Mucosa of descending colon (tissue), 3 donors: ENCODE measurements at regions not wholly inside any gene's neighbourhood (a gene's known extent, or its start where the extent isn't known, plus 50 kb on each side); places are given as distances from the start of the nearest gene placed in this dataset.
"Not testable (repeated sequence)": the region's sequence is repeated elsewhere in the genome, so short reads cannot be mapped to it uniquely, and the experiment has no call there.

ENCODE experiments used
- ATAC-seq: fragments of 200-7000 bp; cut with Tn5 transposase; one replicate; pipeline ENCODE4 v1.9.1; 2020; ENCODE audit warnings: mild to moderate bottlenecking, moderate library complexity
- DNase-seq, 3 donors: peaks; one replicate each; pipeline ENCODE4 v3.0.0-alpha.2; 2020
- H3K36me3 ChIP-seq: fragments of 200-600 bp; one replicate; pipeline ENCODE4 v1.8.0; 2021; ENCODE audit warnings: low read depth, mild to moderate bottlenecking
- H3K4me1 ChIP-seq: fragments of 200-600 bp; one replicate; pipeline ENCODE4 v1.8.0; 2021; ENCODE audit warnings: low read depth, mild to moderate bottlenecking
- H3K4me3 ChIP-seq: fragments of 200-600 bp; one replicate; pipeline ENCODE4 v1.8.0; 2021; ENCODE audit warnings: mild to moderate bottlenecking
- H3K9me3 ChIP-seq: fragments of 200-600 bp; one replicate; pipeline ENCODE4 v1.8.0; 2021; ENCODE audit warnings: mild to moderate bottlenecking
- CTCF ChIP-seq: fragments of 200-600 bp; IDR thresholded peaks from one replicate; pipeline ENCODE4 v1.8.0; 2022; ENCODE audit warnings: antibody characterized with exemption, mild to moderate bottlenecking
- intact Hi-C, 2 donors: fragments of 100-400 bp; cut with DNase I in 1 of 2; cut with micrococcal nuclease in 1 of 2; formaldehyde crosslinking; loops; one replicate each; pipeline versions ENCODE4 v1.11.0 to v1.11.1; 2022; cut with DNase I, micrococcal nuclease
- donor health status: DM: no; HTN: no; CAD: no; lungs with moderate emphysema.
- donor health status: DM: no; HTN: no; CAD: no.
- donor health status: DM: no; HTN: yes; CAD: no.

GRCh38 chr9:87421734-87422133, 75.9 kb upstream of the DAPK1 start:
- ATAC-seq (no peak), DNase-seq (no peak)
- intact Hi-C loops: no loop called here
- no peaks in the 10 kb centered on the region for H3K4me1 ChIP-seq
- no peaks in the 10 kb centered on the region for H3K36me3 ChIP-seq
- no peak overlapping the region for H3K4me3 ChIP-seq
- TF ChIP-seq CTCF: no peak
- H3K9me3 ChIP-seq: peaks cover 11% of the 10 kb centered on the region

GRCh38 chr9:87422999-87423398, 74.7 kb upstream of the DAPK1 start:
- Histone ChIP-seq H3K4me3 (no peak overlapping the region), H3K4me1 (no peaks in the 10 kb centered on the region), H3K36me3 (no peaks in the 10 kb centered on the region), H3K9me3 (peaks cover 11% of the 10 kb centered on the region)
- ATAC-seq (no peak), DNase-seq (no peak)
- no peak for TF ChIP-seq CTCF
- intact Hi-C loops: no loop called here

DNA sequence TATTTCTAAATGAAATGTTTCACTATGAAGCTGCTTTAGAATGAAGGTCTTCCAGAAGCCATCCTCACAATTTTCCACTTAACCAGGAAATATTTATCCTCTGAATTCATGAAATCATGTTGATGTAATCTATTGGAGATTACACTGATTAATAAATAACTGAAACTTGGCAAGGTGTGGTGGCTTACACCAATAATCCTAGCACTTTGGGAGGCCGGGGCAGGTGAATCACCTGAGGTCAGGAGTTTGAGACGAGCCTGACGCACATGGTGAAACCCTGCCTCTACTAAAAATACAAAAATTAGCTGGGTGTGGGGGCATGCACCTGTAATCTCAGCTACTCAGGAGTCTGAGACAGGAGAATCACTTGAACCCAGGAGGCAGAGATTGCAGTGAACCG, 73.8 kb upstream of the DAPK1 start:
- ATAC-seq, H3K4me3 ChIP-seq, H3K36me3 ChIP-seq, H3K4me1 ChIP-seq, intact Hi-C loops, DNase-seq: not testable (repeated sequence)
- peaks cover 11% of the 10 kb centered on the region for H3K9me3 ChIP-seq

DNA sequence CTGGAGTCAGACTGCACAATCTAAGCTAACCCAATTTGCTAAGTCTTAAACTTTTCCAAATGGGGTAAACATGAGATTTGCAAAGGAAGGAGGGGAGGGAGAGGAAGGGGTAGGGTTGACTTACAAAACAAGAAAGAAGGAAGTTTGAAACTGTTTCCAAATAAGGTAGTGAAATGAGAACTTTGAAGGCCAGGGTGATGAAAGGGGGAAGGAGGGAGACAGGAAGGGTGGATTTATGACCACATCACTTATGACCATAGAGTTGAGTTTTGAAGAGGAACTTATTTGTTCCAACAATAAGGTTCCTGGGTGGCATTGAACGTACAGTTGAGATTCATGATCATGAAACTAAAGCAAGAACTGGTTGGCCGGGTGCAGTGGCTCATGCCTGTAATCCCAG, 72.5 kb upstream of the DAPK1 start:
- no peak for DNase-seq
- intact Hi-C loops: no loop called here
- Histone ChIP-seq H3K4me1 (no peaks in the 10 kb centered on the region), H3K4me3 (no peak overlapping the region), H3K9me3 (peaks cover 11% of the 10 kb centered on the region), H3K36me3 (no peaks in the 10 kb centered on the region)
- ATAC-seq: no peak
- TF ChIP-seq CTCF: no peak

- intact Hi-C loops: no loop called here
- Histone ChIP-seq H3K4me3 (no peak overlapping the region), H3K36me3 (no peaks in the 10 kb centered on the region), H3K4me1 (no peaks in the 10 kb centered on the region), H3K9me3 (peaks cover 11% of the 10 kb centered on the region)
- DNase-seq (no peak), ATAC-seq (no peak)
- no peak for TF ChIP-seq CTCF
Observed at GRCh38 chr9:87427851-87428506, 69.7 kb upstream of the DAPK1 start.

DNA sequence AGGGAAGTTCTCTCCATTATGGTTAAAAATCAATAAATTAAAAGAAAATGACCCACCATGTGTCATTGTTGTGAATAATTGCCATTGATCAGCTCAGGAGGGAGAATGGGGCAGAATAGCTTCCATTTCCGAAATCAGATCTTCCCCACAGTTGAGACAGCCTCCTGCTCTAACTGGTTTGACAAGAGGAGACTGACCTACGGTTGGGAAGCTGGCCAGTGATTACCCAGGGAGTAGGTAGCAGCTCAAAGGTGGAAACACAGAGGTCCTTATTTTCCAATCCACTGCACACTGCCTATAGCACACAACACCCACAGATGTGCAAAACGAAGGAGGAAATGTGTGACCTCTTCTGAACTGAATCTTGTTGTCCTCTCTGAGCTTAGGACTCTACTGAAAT, 69.0 kb upstream of the DAPK1 start:
- H3K4me3 ChIP-seq: no peak overlapping the region
- no peak for TF ChIP-seq CTCF
- ATAC-seq (no peak), DNase-seq (no peak)
- no peaks in the 10 kb centered on the region for H3K4me1 ChIP-seq
- H3K9me3 ChIP-seq: peaks cover 11% of the 10 kb centered on the region
- intact Hi-C loops: no loop called here
- no peaks in the 10 kb centered on the region for H3K36me3 ChIP-seq
